ENCODE measurements at regions not wholly inside any gene's neighbourhood (a gene's known extent, or its start where the extent isn't known, plus 50 kb on each side); places are given as distances from the start of the nearest gene placed in this dataset.

GRCh38 chr4:137676357-137676998 is 144.2 kb upstream of the PCDH18 start:
- Histone ChIP-seq H3K27ac (ENCODE audit: low read length) (no peak overlapping the region), H3K36me3 (ENCODE audit: control insufficient read depth, insufficient read depth, low read length) (no peaks in the 10 kb centered on the region), H3K27me3 (ENCODE audit: control insufficient read depth, insufficient read depth, low read length) (no peaks in the 10 kb centered on the region), H3K4me3 (ENCODE audit: low read depth in 2 of 2, low read length in 2 of 2) (no peak overlapping the region), H3K9me3 (ENCODE audit: control insufficient read depth, insufficient read depth, low read depth, low read length) (no peaks in the 10 kb centered on the region), H3K4me1 (ENCODE audit: control insufficient read depth, insufficient read depth, low read length) (no peaks in the 10 kb centered on the region)
- intact Hi-C loops (cut with micrococcal nuclease; ENCODE audit: unreplicated experiment) (no loop called here), in situ Hi-C loops (cut with HindIII; ENCODE audit: low pct_unique_long_range_greater_than_20kb, low sequenced_read_pairs) (no loop called here)
- DNase-seq (ENCODE audit: low read depth, low spot score) (no peak), ATAC-seq (no peak)
- CTCF ChIA-PET, result no interaction called here
- TF ChIP-seq, protein P1, sequence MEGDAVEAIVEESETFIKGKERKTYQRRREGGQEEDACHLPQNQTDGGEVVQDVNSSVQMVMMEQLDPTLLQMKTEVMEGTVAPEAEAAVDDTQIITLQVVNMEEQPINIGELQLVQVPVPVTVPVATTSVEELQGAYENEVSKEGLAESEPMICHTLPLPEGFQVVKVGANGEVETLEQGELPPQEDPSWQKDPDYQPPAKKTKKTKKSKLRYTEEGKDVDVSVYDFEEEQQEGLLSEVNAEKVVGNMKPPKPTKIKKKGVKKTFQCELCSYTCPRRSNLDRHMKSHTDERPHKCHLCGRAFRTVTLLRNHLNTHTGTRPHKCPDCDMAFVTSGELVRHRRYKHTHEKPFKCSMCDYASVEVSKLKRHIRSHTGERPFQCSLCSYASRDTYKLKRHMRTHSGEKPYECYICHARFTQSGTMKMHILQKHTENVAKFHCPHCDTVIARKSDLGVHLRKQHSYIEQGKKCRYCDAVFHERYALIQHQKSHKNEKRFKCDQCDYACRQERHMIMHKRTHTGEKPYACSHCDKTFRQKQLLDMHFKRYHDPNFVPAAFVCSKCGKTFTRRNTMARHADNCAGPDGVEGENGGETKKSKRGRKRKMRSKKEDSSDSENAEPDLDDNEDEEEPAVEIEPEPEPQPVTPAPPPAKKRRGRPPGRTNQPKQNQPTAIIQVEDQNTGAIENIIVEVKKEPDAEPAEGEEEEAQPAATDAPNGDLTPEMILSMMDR (IDR thresholded peaks at IDR 0.05), result no peak
- TF ChIP-seq SIN3A (IDR thresholded peaks at IDR 0.05; ENCODE audit: borderline replicate concordance, insufficient read depth, low read depth, low read length) (no peak), TCF7L2 (IDR thresholded peaks at IDR 0.05; ENCODE audit: low read depth, low read length) (no peak), REST (IDR thresholded peaks at IDR 0.05; ENCODE audit: insufficient read depth in 1 of 2, low read depth in 2 of 2, low read length in 1 of 2) (no peak), POLR2AphosphoS5 (IDR thresholded peaks at IDR 0.05; ENCODE audit: low read depth, low read length) (no peak)
- no TSS peak for BruUV-seq (replicated peaks)
- POLR2A ChIA-PET, result no interaction called here

GRCh38 chr4:137674066-137674465 is 141.8 kb upstream of the PCDH18 start:
- DNase-seq (ENCODE audit: low read depth, low spot score), result no peak
- Histone ChIP-seq H3K36me3 (ENCODE audit: control insufficient read depth, insufficient read depth, low read length) (no peaks in the 10 kb centered on the region), H3K9me3 (ENCODE audit: control insufficient read depth, insufficient read depth, low read depth, low read length) (no peaks in the 10 kb centered on the region), H3K4me3 (ENCODE audit: low read depth in 2 of 2, low read length in 2 of 2) (no peak overlapping the region), H3K27me3 (ENCODE audit: control insufficient read depth, insufficient read depth, low read length) (no peaks in the 10 kb centered on the region), H3K27ac (ENCODE audit: low read length) (no peak overlapping the region), H3K4me1 (ENCODE audit: control insufficient read depth, insufficient read depth, low read length) (no peaks in the 10 kb centered on the region)
- no TSS peak for BruUV-seq (replicated peaks)
- TF ChIP-seq REST (IDR thresholded peaks at IDR 0.05; ENCODE audit: insufficient read depth in 1 of 2, low read depth in 2 of 2, low read length in 1 of 2), result no peak
- no peak for TF ChIP-seq TCF7L2 (IDR thresholded peaks at IDR 0.05; ENCODE audit: low read depth, low read length)
- TF ChIP-seq SIN3A (IDR thresholded peaks at IDR 0.05; ENCODE audit: borderline replicate concordance, insufficient read depth, low read depth, low read length), result no peak
- TF ChIP-seq, protein P1 (IDR thresholded peaks at IDR 0.05), result no peak
- no peak for TF ChIP-seq POLR2AphosphoS5 (IDR thresholded peaks at IDR 0.05; ENCODE audit: low read depth, low read length)
- CTCF ChIA-PET, result no interaction called here
- POLR2A ChIA-PET, result no interaction called here
- ATAC-seq, result no peak
- in situ Hi-C loops (cut with HindIII; ENCODE audit: low pct_unique_long_range_greater_than_20kb, low sequenced_read_pairs) (no loop called here), intact Hi-C loops (cut with micrococcal nuclease; ENCODE audit: unreplicated experiment) (no loop called here)

All from Panc1 (cell line).